Ovary (tissue), 7 donors: ENCODE measurements at regions not wholly inside any gene's neighbourhood (a gene's known extent, or its start where the extent isn't known, plus 50 kb on each side); places are given as distances from the start of the nearest gene placed in this dataset.

Experiments used
- DNase-seq, 5 donors: peaks; one replicate each; pipeline ENCODE4 v3.0.0-alpha.2; 2019 to 2020
- H3K27ac ChIP-seq, 2 donors: fragments of 200-600 bp; one replicate each; pipeline versions ENCODE4 v1.5.1 to v1.8.0; 2019 to 2022
- H3K27me3 ChIP-seq: fragments of 200-600 bp; one replicate; pipeline ENCODE4 v1.8.0; 2022
- H3K36me3 ChIP-seq: fragments of 200-600 bp; sonication (generic); one replicate; pipeline ENCODE4 v1.5.1; 2019
- H3K4me1 ChIP-seq: one replicate; pipeline ENCODE4 v1.8.1; 2013; ENCODE audit warnings: mild to moderate bottlenecking, moderate library complexity; ENCODE audit not compliant: insufficient read depth
- H3K4me3 ChIP-seq: fragments of 200-600 bp; sonication (generic); one replicate; pipeline ENCODE4 v1.5.1; 2017
- H3K9me3 ChIP-seq, 2 donors: fragments of 200-600 bp in 1 of 2; sonication (generic) in 1 of 2; one replicate each; pipeline versions ENCODE4 v1.5.1 to v1.8.1; 2013 to 2019; ENCODE audit warnings: mild to moderate bottlenecking in 1 of 2, moderate library complexity in 1 of 2
- CTCF ChIP-seq, 3 donors: fragments of 450-650 bp in 2 of 3; fragments of 200-600 bp in 1 of 3; IDR thresholded peaks; one replicate each; pipeline versions ENCODE4 v1.5.1 to v1.8.0; 2016 to 2022; ENCODE audit warnings: antibody characterized with exemption in 3 of 3, mild to moderate bottlenecking in 1 of 3
- EP300 ChIP-seq: sonication (generic); formaldehyde crosslinking; IDR thresholded peaks from one replicate; pipeline ENCODE4 v1.6.1; 2017; ENCODE audit warnings: antibody characterized with exemption
- POLR2A ChIP-seq: fragments of 450-650 bp; IDR thresholded peaks from one replicate; pipeline ENCODE4 v1.6.1; 2017; ENCODE audit warnings: antibody characterized with exemption, mild to moderate bottlenecking, moderate library complexity
- WGBS, 3 donors: extraction: QIAGEN DNeasy Blood & Tissue Kit in 1 of 3; methylation state at CpG; one replicate each; pipeline versions ENCODE4 v1.1.5 to v1.1.7; 2013 to 2017; 5-methylcytosine and 5-hydroxymethylcytosine counted together
- intact Hi-C, 4 donors: fragments of 100-400 bp; cut with DNase I; formaldehyde crosslinking; loops; one replicate each; pipeline versions ENCODE4 v1.11.0 to v1.15.1; 2022 to 2023
- donor health status: DM: no; HTN: no; CAD: no; lungs with moderate emphysema.
- donor health status: DM: no; HTN: no; CAD: no.
- donor health status: Bipolar disorder and iron deficiency.
- donor health status: DM: no; HTN: no; CAD: no.
- donor health status: DM: yes; HTN: yes; CAD: no.

GRCh38 chr3:25080461-25080860 lies 347.6 kb upstream of the RARB start:
- 93 to 98% (median 96%) methylated on average over 1 of the region's 1 CpG for WGBS, 3 donors
- no peak overlapping the region for H3K27ac ChIP-seq
- no peak for DNase-seq
- intact Hi-C loops = no loop called here
- TF ChIP-seq EP300 = no peak
- TF ChIP-seq CTCF (IDR thresholded peaks at IDR 0.05) = no peak
- no peak for TF ChIP-seq POLR2A
- H3K36me3 ChIP-seq = no peaks in the 10 kb centered on the region
- H3K4me3 ChIP-seq = no peak overlapping the region
- no peaks in the 10 kb centered on the region for H3K27me3 ChIP-seq
- H3K9me3 ChIP-seq = no peaks in the 10 kb centered on the region
- no peaks in the 10 kb centered on the region for H3K4me1 ChIP-seq

- 31 to 51% (median 33%) methylated on average over 1 of the region's 1 CpG for WGBS, 3 donors
- Histone ChIP-seq H3K4me1 (no peaks in the 10 kb centered on the region), H3K27me3 (no peaks in the 10 kb centered on the region), H3K36me3 (no peaks in the 10 kb centered on the region), H3K27ac (no peak overlapping the region), H3K9me3 (no peaks in the 10 kb centered on the region), H3K4me3 (no peak overlapping the region)
- TF ChIP-seq EP300 (no peak), CTCF (IDR thresholded peaks at IDR 0.05) (no peak), POLR2A (no peak)
- no peak for DNase-seq
- intact Hi-C loops = no loop called here
Measured at GRCh38 chr3:25084016-25084415, 344.0 kb upstream of the RARB start.

GRCh38 chr3:25086721-25087120 lies 341.3 kb upstream of the RARB start:
- intact Hi-C loops = no loop called here
- 66 to 70% (median 70%) methylated on average over 3 of the region's 3 CpGs for WGBS, 3 donors
- H3K9me3 ChIP-seq = no peaks in the 10 kb centered on the region
- H3K4me1 ChIP-seq = no peaks in the 10 kb centered on the region
- H3K4me3 ChIP-seq = no peak overlapping the region
- no peak for TF ChIP-seq EP300
- no peak for TF ChIP-seq CTCF (IDR thresholded peaks at IDR 0.05)
- no peak for TF ChIP-seq POLR2A
- no peak overlapping the region for H3K27ac ChIP-seq
- DNase-seq = no peak
- no peaks in the 10 kb centered on the region for H3K36me3 ChIP-seq
- no peaks in the 10 kb centered on the region for H3K27me3 ChIP-seq

GRCh38 chr3:25088284-25088683 lies 339.8 kb upstream of the RARB start:
- TF ChIP-seq CTCF (IDR thresholded peaks at IDR 0.05) (no peak), POLR2A (no peak), EP300 (no peak)
- Histone ChIP-seq H3K4me3 (no peak overlapping the region), H3K9me3 (no peaks in the 10 kb centered on the region), H3K36me3 (no peaks in the 10 kb centered on the region), H3K27me3 (no peaks in the 10 kb centered on the region), H3K27ac (no peak overlapping the region), H3K4me1 (no peaks in the 10 kb centered on the region)
- WGBS, 3 donors = 85 to 91% (median 89%) methylated on average over 5 of the region's 5 CpGs
- DNase-seq = no peak
- intact Hi-C loops = no loop called here
